H1 (cell line): ENCODE measurements at regions not wholly inside any gene's neighbourhood (a gene's known extent, or its start where the extent isn't known, plus 50 kb on each side); places are given as distances from the start of the nearest gene placed in this dataset.

Source experiments
- CTCF ChIA-PET: fragments of 300-600 bp; sonication (Branson Sonifier 250); formaldehyde crosslinking; loops from one replicate; lab custom pipeline; 2021; ENCODE audit not compliant: partially characterized antibody; lab: Charles Lee
- POLR2A ChIA-PET: fragments of 300-600 bp; sonication (Branson Sonifier 250); formaldehyde crosslinking; loops from one replicate; lab custom pipeline; 2021; ENCODE audit warnings: inconsistent platforms; ENCODE audit not compliant: partially characterized antibody; lab: Charles Lee
- DNase-seq, 2 experiments: peaks; one replicate each; pipeline versions ENCODE4 v3.0.0 to v3.0.0-alpha.2; 2010 to 2022; ENCODE audit warnings: low spot score in 2 of 2, low read depth in 1 of 2, mixed read lengths in 1 of 2
- FAIRE-seq: peaks from 2 replicates; lab custom pipeline; 2011; peaks lifted over from hg19 to GRCh38; lab: Jason Lieb, UNC
- H2AFZ ChIP-seq: 2 replicates; pipeline ENCODE4 v1.8.1; 2012; ENCODE audit warnings: low read length, inconsistent platforms
- H2AK5ac ChIP-seq: 2 replicates; pipeline ENCODE4 v1.6.1; 2013; ENCODE audit warnings: low read depth, low read length
- H2BK120ac ChIP-seq: replicated peaks from 2 replicates; pipeline ENCODE3; 2013; ENCODE audit warnings: low read depth, low read length, inconsistent platforms
- H2BK12ac ChIP-seq: 2 replicates; pipeline ENCODE4 v1.6.1; 2013; ENCODE audit warnings: low read depth, low read length
- H2BK15ac ChIP-seq: 2 replicates; pipeline ENCODE4 v1.6.1; 2013; ENCODE audit warnings: low read length
- H2BK20ac ChIP-seq: 2 replicates; pipeline ENCODE4 v1.6.1; 2013; ENCODE audit warnings: low read length
- H2BK5ac ChIP-seq: 2 replicates; pipeline ENCODE4 v1.6.1; 2013; ENCODE audit warnings: low read depth, low read length
- H3K14ac ChIP-seq: 2 replicates; pipeline ENCODE4 v1.6.1; 2013; ENCODE audit warnings: inconsistent platforms; ENCODE audit not compliant: insufficient read length
- H3K18ac ChIP-seq: 2 replicates; pipeline ENCODE4 v1.6.1; 2013; ENCODE audit warnings: low read length; ENCODE audit errors: extremely low read depth
- H3K23ac ChIP-seq: 2 replicates; pipeline ENCODE4 v1.6.1; 2013; ENCODE audit warnings: inconsistent platforms; ENCODE audit not compliant: insufficient read length
- H3K23me2 ChIP-seq: 2 replicates; pipeline ENCODE4 v1.6.1; 2013; ENCODE audit warnings: low read depth, low read length
- H3K27ac ChIP-seq: 2 replicates; pipeline ENCODE4 v1.6.1; 2011; ENCODE audit warnings: low read depth, low read length, inconsistent platforms
- H3K27me3 ChIP-seq, 4 experiments: replicated peaks in 1 of 4; 1 replicate in 1 of 4; 2 replicates in 3 of 4; pipeline versions ENCODE4 v1.6.1 to v1.8.1; 2011 to 2013; ENCODE audit warnings: low read length in 3 of 4, mild to moderate bottlenecking in 3 of 4, inconsistent platforms in 2 of 4, mixed read lengths in 2 of 4, moderate library complexity in 1 of 4; ENCODE audit not compliant: control insufficient read depth in 3 of 4, insufficient read depth in 3 of 4; ENCODE audit errors: extremely low read depth in 1 of 4
- H3K36me3 ChIP-seq, 4 experiments: 2 replicates each; pipeline versions ENCODE4 v1.6.1 to v1.8.1; 2011 to 2013; ENCODE audit warnings: mild to moderate bottlenecking in 4 of 4, low read length in 3 of 4, moderate library complexity in 2 of 4, control low read depth in 1 of 4, inconsistent platforms in 1 of 4; ENCODE audit not compliant: insufficient read depth in 4 of 4, control insufficient read depth in 2 of 4
- H3K4ac ChIP-seq: replicated peaks from 2 replicates; pipeline ENCODE3; 2013; ENCODE audit warnings: low read length, low read depth, mixed read lengths, inconsistent platforms; ENCODE audit not compliant: insufficient read length
- H3K4me1 ChIP-seq, 4 experiments: replicated peaks in 1 of 4; 1 replicate in 1 of 4; 2 replicates in 3 of 4; pipeline versions ENCODE4 v1.6.1 to v1.8.1; 2011 to 2013; ENCODE audit warnings: low read length in 3 of 4, inconsistent platforms in 2 of 4, mixed read lengths in 1 of 4; ENCODE audit not compliant: insufficient read depth in 4 of 4, control insufficient read depth in 3 of 4
- H3K4me2 ChIP-seq, 2 experiments: 2 replicates each; pipeline versions ENCODE4 v1.6.1 to v1.8.1; 2011 to 2013; ENCODE audit warnings: low read depth in 2 of 2, low read length in 2 of 2, control low read depth in 1 of 2, inconsistent platforms in 1 of 2, mild to moderate bottlenecking in 1 of 2; ENCODE audit not compliant: insufficient read depth in 1 of 2
- H3K4me3 ChIP-seq, 4 experiments: fragments of 200-600, 300-600 bp in 1 of 4; sonication (generic), shearing (Covaris generic), sonication (Bioruptor Twin) in 1 of 4; 2 replicates each; pipeline versions ENCODE4 v1.5.1 to v1.8.1; 2011 to 2016; ENCODE audit warnings: low read length in 4 of 4, low read depth in 3 of 4, control low read depth in 2 of 4, inconsistent platforms in 2 of 4, mild to moderate bottlenecking in 2 of 4, mixed read lengths in 1 of 4, moderate library complexity in 1 of 4; ENCODE audit not compliant: insufficient read depth in 2 of 4; ENCODE audit errors: extremely low read depth in 1 of 4
- H3K56ac ChIP-seq: replicated peaks from 2 replicates; pipeline ENCODE3; 2013; ENCODE audit warnings: low read depth, mild to moderate bottlenecking, mixed read lengths, low read length, inconsistent platforms; ENCODE audit not compliant: insufficient read length
- H3K79me1 ChIP-seq: 2 replicates; pipeline ENCODE4 v1.6.1; 2013; ENCODE audit warnings: low read depth, low read length, control low read depth
- H3K79me2 ChIP-seq, 2 experiments: 2 replicates each; pipeline versions ENCODE4 v1.6.1 to v1.8.1; 2012 to 2013; ENCODE audit warnings: low read length in 2 of 2, mild to moderate bottlenecking in 2 of 2, inconsistent platforms in 1 of 2; ENCODE audit not compliant: insufficient read depth in 2 of 2, control insufficient read depth in 1 of 2
- H3K9ac ChIP-seq, 4 experiments: replicated peaks in 1 of 4; 1 replicate in 1 of 4; 2 replicates in 3 of 4; pipeline versions ENCODE4 v1.6.1 to v1.8.1; 2011 to 2013; ENCODE audit warnings: low read depth in 3 of 4, low read length in 3 of 4, control low read depth in 2 of 4, mild to moderate bottlenecking in 2 of 4, moderate library complexity in 2 of 4, inconsistent platforms in 1 of 4; ENCODE audit errors: extremely low read depth in 1 of 4
- H3K9me3 ChIP-seq, 2 experiments: 2 replicates each; pipeline versions ENCODE4 v1.6.1 to v1.8.1; 2012 to 2013; ENCODE audit warnings: mild to moderate bottlenecking in 2 of 2, moderate library complexity in 2 of 2, control low read depth in 1 of 2, inconsistent platforms in 1 of 2, low read depth in 1 of 2, low read length in 1 of 2, mixed read lengths in 1 of 2; ENCODE audit not compliant: insufficient read depth in 2 of 2
- H4K20me1 ChIP-seq, 2 experiments: replicated peaks in 1 of 2; 2 replicates each; pipeline versions ENCODE3 to v1.8.1; 2011 to 2013; ENCODE audit warnings: inconsistent platforms in 2 of 2, low read length in 2 of 2, mild to moderate bottlenecking in 1 of 2; ENCODE audit not compliant: insufficient read depth in 2 of 2, control insufficient read depth in 1 of 2
- H4K5ac ChIP-seq: 2 replicates; pipeline ENCODE4 v1.6.1; 2013; ENCODE audit warnings: low read length, low read depth, mixed read lengths, inconsistent platforms; ENCODE audit not compliant: insufficient read length
- H4K8ac ChIP-seq: 2 replicates; pipeline ENCODE4 v1.8.0; 2013; ENCODE audit warnings: mild to moderate bottlenecking, moderate library complexity, low read length, inconsistent platforms; ENCODE audit not compliant: insufficient read depth; ENCODE audit errors: extremely low read depth
- H4K91ac ChIP-seq: replicated peaks from 2 replicates; pipeline ENCODE3; 2013; ENCODE audit warnings: low read length, mixed read lengths, inconsistent platforms; ENCODE audit not compliant: insufficient read length
- FOSL1 ChIP-seq: IDR thresholded peaks from 2 replicates; pipeline ENCODE4 v1.6.1; 2011; ENCODE audit warnings: mild to moderate bottlenecking, low read depth, low read length, moderate library complexity; ENCODE audit not compliant: insufficient read depth
- SIN3A ChIP-seq, 2 experiments: IDR thresholded peaks in 1 of 2; conservative IDR thresholded peaks in 1 of 2; 2 replicates each; pipeline ENCODE4 v1.6.1; 2011 to 2012; ENCODE audit warnings: low read length in 2 of 2, improper control_type of control experiment in 1 of 2, low read depth in 1 of 2, mild to moderate bottlenecking in 1 of 2
- TEAD4 ChIP-seq: IDR thresholded peaks from 2 replicates; pipeline ENCODE4 v1.6.1; 2012; ENCODE audit warnings: low read depth, low read length, inconsistent platforms, mixed read lengths
- TF ChIP-seq, protein P1 (sequence below): IDR thresholded peaks from 2 replicates; pipeline ENCODE4 v1.6.1; 2011; ENCODE audit warnings: low read length, improper control_type of control experiment

DNA sequence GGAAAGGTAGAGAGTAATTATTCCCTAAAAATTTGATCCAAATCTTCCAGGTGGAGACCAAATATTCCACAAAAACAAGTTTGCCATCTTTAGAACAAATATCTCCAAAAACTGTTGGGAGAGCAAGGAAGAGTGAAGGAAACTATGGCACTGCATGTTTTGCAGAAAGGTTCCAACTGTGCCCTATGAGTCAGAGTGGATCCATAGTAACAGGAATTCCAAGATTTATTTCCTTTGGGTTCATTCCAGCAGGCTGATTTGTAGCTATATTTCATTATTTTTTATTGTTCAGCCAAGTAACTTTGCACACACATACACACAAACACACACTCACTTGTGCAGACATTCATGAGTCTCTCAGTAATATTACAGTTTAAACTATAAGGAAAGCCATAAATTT is 459.7 kb upstream of the EPHA6 start:
- Histone ChIP-seq H3K4me2 (no peak overlapping the region), H3K4ac (no peak overlapping the region), H2AK5ac (no peak overlapping the region), H3K9me3 (no peaks in the 10 kb centered on the region), H2AFZ (no peak overlapping the region), H2BK120ac (no peak overlapping the region), H4K91ac (no peak overlapping the region), H3K4me1 (no peaks in the 10 kb centered on the region)
- DNase-seq, result no peak
- POLR2A ChIA-PET, result no interaction called here
- no peak for TF ChIP-seq FOSL1
- TF ChIP-seq TEAD4, result no peak
- TF ChIP-seq, protein P1, sequence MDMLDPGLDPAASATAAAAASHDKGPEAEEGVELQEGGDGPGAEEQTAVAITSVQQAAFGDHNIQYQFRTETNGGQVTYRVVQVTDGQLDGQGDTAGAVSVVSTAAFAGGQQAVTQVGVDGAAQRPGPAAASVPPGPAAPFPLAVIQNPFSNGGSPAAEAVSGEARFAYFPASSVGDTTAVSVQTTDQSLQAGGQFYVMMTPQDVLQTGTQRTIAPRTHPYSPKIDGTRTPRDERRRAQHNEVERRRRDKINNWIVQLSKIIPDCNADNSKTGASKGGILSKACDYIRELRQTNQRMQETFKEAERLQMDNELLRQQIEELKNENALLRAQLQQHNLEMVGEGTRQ, result no peak
- TF ChIP-seq SIN3A (conservative IDR thresholded peaks at IDR 0.05 in 1 of 2, IDR thresholded peaks at IDR 0.05 in 1 of 2; ENCODE audit: low read depth in 1 of 2, low read length in 2 of 2), result no peak
- TF ChIP-seq, all 59 proteins: peak for 0
- no peak overlapping the region for H2BK5ac ChIP-seq
- no peaks in the 10 kb centered on the region for H3K27me3 ChIP-seq
- no peak overlapping the region for H3K14ac ChIP-seq
- no peak overlapping the region for H4K5ac ChIP-seq
- H3K4me3 ChIP-seq, result no peak overlapping the region
- H3K27ac ChIP-seq, result no peak overlapping the region
- FAIRE-seq, result no peak
- H4K8ac ChIP-seq, result no peak overlapping the region
- CTCF ChIA-PET, result interaction anchor here (0.6 kb wide), 1 partner anchor 757 kb away, joined by 3 read pairs; no protein-coding TSS in a partner anchor
- H3K79me1 ChIP-seq, result no peaks in the 10 kb centered on the region
- no peak overlapping the region for H3K56ac ChIP-seq
- H3K18ac ChIP-seq, result no peak overlapping the region
- H2BK15ac ChIP-seq, result no peak overlapping the region
- H3K9ac ChIP-seq, result no peak overlapping the region
- no peak overlapping the region for H2BK12ac ChIP-seq
- no peaks in the 10 kb centered on the region for H4K20me1 ChIP-seq
- H3K36me3 ChIP-seq, result no peaks in the 10 kb centered on the region
- no peak overlapping the region for H3K23ac ChIP-seq
- no peak overlapping the region for H2BK20ac ChIP-seq
- H3K23me2 ChIP-seq, result no peaks in the 10 kb centered on the region
- no peaks in the 10 kb centered on the region for H3K79me2 ChIP-seq
